Dendritic cell treated with granulocyte-macrophage colony-stimulating factor and Interleukin-4, amounts not matched to agents 40 ng/mL and 50 ng/mL, for 4 days (primary cell): ENCODE measurements at regions not wholly inside any gene's neighbourhood (a gene's known extent, or its start where the extent isn't known, plus 50 kb on each side); places are given as distances from the start of the nearest gene placed in this dataset.

Source experiments
- H3K27ac Mint-ChIP-seq: one replicate; pipeline ENCODE4 v1.8.0; 2022; ENCODE audit warnings: mild to moderate bottlenecking, mixed read lengths
- H3K27me3 Mint-ChIP-seq: one replicate; pipeline ENCODE4 v1.8.0; 2022; ENCODE audit warnings: mild to moderate bottlenecking, mixed read lengths
- H3K36me3 Mint-ChIP-seq: one replicate; pipeline ENCODE4 v1.8.0; 2022; ENCODE audit warnings: low read depth, mixed read lengths
- H3K4me1 Mint-ChIP-seq: one replicate; pipeline ENCODE4 v1.8.0; 2022; ENCODE audit warnings: low read depth, mixed read lengths
- H3K4me3 Mint-ChIP-seq: one replicate; pipeline ENCODE4 v1.8.0; 2022; ENCODE audit warnings: mild to moderate bottlenecking, moderate library complexity, mixed read lengths
- H3K9me3 Mint-ChIP-seq: one replicate; pipeline ENCODE4 v1.8.0; 2022; ENCODE audit warnings: mixed read lengths
- intact Hi-C: fragments of 100-400 bp; cut with micrococcal nuclease; formaldehyde crosslinking; loops from one replicate; pipeline ENCODE4 v1.15.0; 2022

- no peak overlapping the region for H3K4me3 Mint-ChIP-seq
- H3K36me3 Mint-ChIP-seq = no peaks in the 10 kb centered on the region
- H3K9me3 Mint-ChIP-seq = peaks cover 8% of the 10 kb centered on the region
- H3K4me1 Mint-ChIP-seq = no peaks in the 10 kb centered on the region
- intact Hi-C loops = no loop called here
- H3K27me3 Mint-ChIP-seq = no peaks in the 10 kb centered on the region
- no peak overlapping the region for H3K27ac Mint-ChIP-seq
Observed at GRCh38 chr5:93331241-93331640, 249.8 kb downstream of the NR2F1-AS1 start.

DNA sequence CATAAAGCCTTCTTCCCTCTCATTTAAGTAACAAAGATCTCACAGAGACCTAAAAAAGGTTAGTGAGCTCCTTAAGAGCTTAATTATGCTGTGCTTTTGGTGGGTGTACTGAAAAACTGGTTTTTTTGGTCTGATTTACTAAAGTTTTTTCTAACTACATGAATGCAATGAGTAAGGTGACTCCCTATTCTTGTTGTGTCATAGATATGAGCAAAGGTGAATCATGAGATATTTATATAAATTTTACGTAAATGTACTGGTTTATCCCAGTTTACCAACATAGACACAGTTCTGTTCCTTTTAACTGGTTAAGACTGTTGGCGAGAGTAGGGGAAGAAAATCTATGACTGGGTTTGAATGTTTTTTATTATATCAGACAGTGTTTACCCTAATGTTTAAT is 250.5 kb downstream of the NR2F1-AS1 start:
- Mint-ChIP-seq H3K36me3 (no peaks in the 10 kb centered on the region), H3K27me3 (no peaks in the 10 kb centered on the region)
- intact Hi-C loops = no loop called here

DNA sequence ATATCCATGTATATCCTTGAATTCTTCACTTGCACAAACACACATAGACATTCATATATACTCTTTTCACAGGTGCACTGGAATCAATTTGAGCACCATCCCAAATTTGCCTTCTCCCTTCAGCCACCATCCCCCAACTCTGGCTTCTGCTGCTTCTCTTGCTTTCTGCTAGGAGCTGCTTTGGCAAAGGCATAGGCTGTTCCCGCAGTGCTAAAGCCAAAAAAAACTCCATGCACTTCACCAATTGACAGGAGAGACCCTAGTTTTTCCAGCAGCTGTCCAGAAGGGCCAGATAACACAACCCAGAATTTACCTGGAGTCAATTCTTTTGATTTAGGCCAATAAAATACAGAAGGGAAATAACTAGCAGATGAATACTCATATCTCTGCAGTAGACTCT is 251.3 kb downstream of the NR2F1-AS1 start:
- intact Hi-C loops = no loop called here
- no peaks in the 10 kb centered on the region for H3K4me1 Mint-ChIP-seq
- no peaks in the 10 kb centered on the region for H3K27me3 Mint-ChIP-seq
- H3K27ac Mint-ChIP-seq = no peak overlapping the region
- no peaks in the 10 kb centered on the region for H3K36me3 Mint-ChIP-seq
- H3K9me3 Mint-ChIP-seq = peaks cover 8% of the 10 kb centered on the region
- no peak overlapping the region for H3K4me3 Mint-ChIP-seq

More for the DNA sequence above, 250.5 kb downstream of the NR2F1-AS1 start:
- no peak overlapping the region for H3K27ac Mint-ChIP-seq
- peaks cover 8% of the 10 kb centered on the region for H3K9me3 Mint-ChIP-seq
- no peak overlapping the region for H3K4me3 Mint-ChIP-seq
- no peaks in the 10 kb centered on the region for H3K4me1 Mint-ChIP-seq

- no peaks in the 10 kb centered on the region for H3K4me1 Mint-ChIP-seq
- H3K36me3 Mint-ChIP-seq = no peaks in the 10 kb centered on the region
- no peak overlapping the region for H3K4me3 Mint-ChIP-seq
- H3K27me3 Mint-ChIP-seq = no peaks in the 10 kb centered on the region
- peaks cover 8% of the 10 kb centered on the region for H3K9me3 Mint-ChIP-seq
- H3K27ac Mint-ChIP-seq = no peak overlapping the region
- intact Hi-C loops = no loop called here
Observed at GRCh38 chr5:93328833-93329232, 252.2 kb downstream of the NR2F1-AS1 start.

DNA sequence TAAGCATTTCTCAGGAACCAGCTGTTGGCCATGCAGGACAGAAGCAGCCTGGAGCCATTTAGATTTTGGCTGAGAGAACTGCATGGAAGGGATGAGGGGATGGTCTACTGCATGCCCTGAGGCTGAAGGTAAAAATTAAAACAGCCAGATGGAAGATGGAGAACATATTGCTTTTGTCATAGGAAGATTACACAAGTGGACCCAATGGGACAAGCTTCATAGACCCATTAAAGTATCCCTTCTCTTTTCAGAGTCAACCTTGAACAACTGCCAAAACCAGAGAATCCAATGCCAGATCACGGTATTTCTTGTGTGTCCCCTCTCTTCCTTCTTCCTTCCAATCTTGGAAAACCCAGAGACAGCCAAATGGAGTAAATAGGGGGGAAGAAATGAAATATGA is 253.4 kb downstream of the NR2F1-AS1 start:
- H3K9me3 Mint-ChIP-seq = peaks cover 8% of the 10 kb centered on the region
- no peaks in the 10 kb centered on the region for H3K27me3 Mint-ChIP-seq
- no peaks in the 10 kb centered on the region for H3K4me1 Mint-ChIP-seq
- H3K4me3 Mint-ChIP-seq = no peak overlapping the region
- no peaks in the 10 kb centered on the region for H3K36me3 Mint-ChIP-seq
- intact Hi-C loops = no loop called here
- H3K27ac Mint-ChIP-seq = no peak overlapping the region

DNA sequence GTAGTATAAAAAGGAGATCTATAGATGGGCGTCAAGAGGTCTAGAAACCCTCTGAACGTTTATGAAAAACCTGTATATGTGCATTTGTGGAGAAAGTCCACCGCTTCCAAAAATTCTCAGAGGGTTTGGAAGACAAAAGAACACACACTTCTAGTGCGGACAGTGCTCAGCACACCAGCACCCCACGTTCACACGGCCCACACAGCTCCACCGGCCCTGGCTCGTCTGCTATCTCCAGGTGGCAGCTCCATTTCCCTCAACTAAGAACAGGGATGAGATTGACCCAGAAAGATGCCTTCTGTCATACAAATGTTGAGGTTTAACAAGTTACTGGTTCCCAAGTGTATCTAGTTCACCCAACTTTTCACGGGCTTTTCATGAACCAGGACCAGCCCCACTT is 255.1 kb downstream of the NR2F1-AS1 start:
- intact Hi-C loops = no loop called here
- no peak overlapping the region for H3K4me3 Mint-ChIP-seq
- H3K36me3 Mint-ChIP-seq = no peaks in the 10 kb centered on the region

DNA sequence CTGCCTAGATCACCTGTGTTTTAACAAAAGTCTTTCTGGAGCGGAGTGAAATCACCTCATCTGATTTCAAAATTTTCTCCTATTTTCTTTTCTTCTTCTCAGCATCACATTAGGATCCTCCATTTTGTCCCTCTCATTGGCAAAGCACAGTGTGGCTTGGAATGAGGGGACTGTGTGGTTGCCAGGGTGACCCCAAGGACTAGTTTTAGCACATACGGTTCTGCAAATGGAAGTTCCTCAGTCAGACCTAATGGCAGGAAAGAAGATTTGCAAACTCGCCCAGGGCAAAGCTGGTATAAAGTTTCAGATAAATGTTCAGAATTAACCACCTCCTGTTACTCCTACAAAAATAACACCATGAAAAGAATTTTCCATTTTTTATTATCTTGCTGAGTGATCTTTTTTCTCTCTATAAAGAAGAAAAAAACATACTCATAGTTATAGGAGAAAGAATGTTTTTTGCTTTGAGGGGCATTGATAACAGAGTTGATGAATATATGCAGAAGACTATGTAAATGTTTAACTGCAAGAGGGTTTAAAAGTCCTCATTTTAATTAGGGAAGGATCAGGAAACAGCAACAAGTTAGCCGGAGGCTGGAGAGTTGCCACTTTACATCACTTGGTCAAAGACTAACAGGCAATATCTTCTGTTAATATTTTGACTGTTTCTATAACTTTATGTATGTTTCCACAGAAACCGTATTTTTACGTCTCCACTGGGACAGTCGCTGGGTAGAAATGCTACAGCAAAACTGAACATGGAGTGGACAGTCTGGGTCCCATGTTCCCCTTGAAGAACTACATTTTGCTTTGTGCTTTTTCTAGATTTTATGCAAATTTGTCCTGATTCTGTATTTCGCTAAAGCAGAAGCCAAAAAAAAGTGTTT is 257.8 kb downstream of the NR2F1-AS1 start:
- no peaks in the 10 kb centered on the region for H3K36me3 Mint-ChIP-seq
- intact Hi-C loops = no loop called here
- peaks cover 12% of the 10 kb centered on the region for H3K9me3 Mint-ChIP-seq
- H3K4me3 Mint-ChIP-seq = no peak overlapping the region
- H3K27ac Mint-ChIP-seq = no peak overlapping the region
- no peaks in the 10 kb centered on the region for H3K27me3 Mint-ChIP-seq
- H3K4me1 Mint-ChIP-seq = no peaks in the 10 kb centered on the region

More for the DNA sequence above, 255.1 kb downstream of the NR2F1-AS1 start:
- H3K4me1 Mint-ChIP-seq = no peaks in the 10 kb centered on the region
- no peaks in the 10 kb centered on the region for H3K27me3 Mint-ChIP-seq
- H3K9me3 Mint-ChIP-seq = peaks cover 8% of the 10 kb centered on the region
- H3K27ac Mint-ChIP-seq = no peak overlapping the region

DNA sequence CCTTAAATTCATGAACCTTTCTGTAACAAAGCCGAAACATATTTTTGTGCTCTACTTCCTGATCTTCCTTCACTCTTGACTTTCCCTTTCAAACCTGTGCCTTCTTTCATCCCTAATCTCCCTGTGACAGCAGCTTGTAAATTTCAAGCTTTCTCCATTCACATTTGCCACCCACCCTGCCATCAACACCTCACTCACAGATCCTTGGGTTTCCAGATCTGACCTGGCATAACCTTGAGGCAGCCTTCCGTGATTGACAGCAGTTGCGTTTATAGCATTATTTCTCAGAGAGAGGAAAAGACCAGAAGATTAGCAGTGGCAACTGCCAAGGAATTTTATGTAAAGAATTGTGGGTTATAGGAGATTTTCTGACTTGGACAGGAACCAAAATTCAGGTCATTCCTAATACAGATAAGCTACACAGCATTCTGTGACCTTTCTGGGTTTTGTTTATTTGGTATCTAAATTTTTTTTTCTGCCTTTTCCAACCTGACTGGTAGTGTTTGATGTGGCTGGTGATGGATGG is 260.0 kb downstream of the NR2F1-AS1 start:
- H3K27ac Mint-ChIP-seq = no peak overlapping the region
- H3K9me3 Mint-ChIP-seq = peaks cover 15% of the 10 kb centered on the region
- no peak overlapping the region for H3K4me3 Mint-ChIP-seq
- H3K27me3 Mint-ChIP-seq = no peaks in the 10 kb centered on the region
- intact Hi-C loops = no loop called here
- H3K4me1 Mint-ChIP-seq = no peaks in the 10 kb centered on the region
- no peaks in the 10 kb centered on the region for H3K36me3 Mint-ChIP-seq

DNA sequence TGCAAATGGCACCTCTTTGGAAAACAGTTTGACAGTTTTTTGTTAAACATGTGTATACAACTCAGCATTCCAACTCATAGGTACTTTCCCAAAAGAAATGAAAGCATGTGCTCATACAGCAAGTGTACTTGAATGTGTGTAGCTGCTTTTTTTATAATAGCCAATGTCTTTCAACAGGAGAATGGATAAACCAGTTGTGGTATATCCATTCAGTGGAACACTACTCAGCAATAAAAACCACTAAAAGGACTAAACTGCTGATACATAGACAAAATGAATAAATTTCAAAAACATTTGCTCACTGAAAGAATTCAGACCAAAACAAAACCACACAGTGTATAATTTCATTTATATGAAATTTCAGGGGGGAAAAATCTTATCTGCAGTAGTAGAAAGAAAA is 267.3 kb downstream of the NR2F1-AS1 start:
- no peaks in the 10 kb centered on the region for H3K27me3 Mint-ChIP-seq
- H3K4me1 Mint-ChIP-seq = no peaks in the 10 kb centered on the region
- intact Hi-C loops = no loop called here
- no peak overlapping the region for H3K4me3 Mint-ChIP-seq
- no peak overlapping the region for H3K27ac Mint-ChIP-seq
- H3K36me3 Mint-ChIP-seq = no peaks in the 10 kb centered on the region
- peaks cover 26% of the 10 kb centered on the region for H3K9me3 Mint-ChIP-seq

GRCh38 chr5:93311881-93312280 is 269.1 kb downstream of the NR2F1-AS1 start:
- intact Hi-C loops = no loop called here
- H3K9me3 Mint-ChIP-seq = peaks cover 19% of the 10 kb centered on the region
- H3K27me3 Mint-ChIP-seq = no peaks in the 10 kb centered on the region
- no peaks in the 10 kb centered on the region for H3K4me1 Mint-ChIP-seq
- no peaks in the 10 kb centered on the region for H3K36me3 Mint-ChIP-seq
- no peak overlapping the region for H3K27ac Mint-ChIP-seq
- H3K4me3 Mint-ChIP-seq = no peak overlapping the region

- intact Hi-C loops = no loop called here
- no peaks in the 10 kb centered on the region for H3K4me1 Mint-ChIP-seq
Observed at GRCh38 chr5:93307557-93307956, 273.5 kb downstream of the NR2F1-AS1 start.

GRCh38 chr5:93305984-93306383 is 275.0 kb downstream of the NR2F1-AS1 start:
- H3K4me3 Mint-ChIP-seq = no peak overlapping the region
- no peaks in the 10 kb centered on the region for H3K4me1 Mint-ChIP-seq
- intact Hi-C loops = no loop called here
- H3K27me3 Mint-ChIP-seq = no peaks in the 10 kb centered on the region
- no peaks in the 10 kb centered on the region for H3K36me3 Mint-ChIP-seq
- H3K9me3 Mint-ChIP-seq = peaks cover 6% of the 10 kb centered on the region
- H3K27ac Mint-ChIP-seq = no peak overlapping the region

More at GRCh38 chr5:93307557-93307956, 273.5 kb downstream of the NR2F1-AS1 start:
- peaks cover 15% of the 10 kb centered on the region for H3K9me3 Mint-ChIP-seq
- H3K27me3 Mint-ChIP-seq = no peaks in the 10 kb centered on the region
- H3K4me3 Mint-ChIP-seq = no peak overlapping the region
- no peak overlapping the region for H3K27ac Mint-ChIP-seq
- no peaks in the 10 kb centered on the region for H3K36me3 Mint-ChIP-seq

DNA sequence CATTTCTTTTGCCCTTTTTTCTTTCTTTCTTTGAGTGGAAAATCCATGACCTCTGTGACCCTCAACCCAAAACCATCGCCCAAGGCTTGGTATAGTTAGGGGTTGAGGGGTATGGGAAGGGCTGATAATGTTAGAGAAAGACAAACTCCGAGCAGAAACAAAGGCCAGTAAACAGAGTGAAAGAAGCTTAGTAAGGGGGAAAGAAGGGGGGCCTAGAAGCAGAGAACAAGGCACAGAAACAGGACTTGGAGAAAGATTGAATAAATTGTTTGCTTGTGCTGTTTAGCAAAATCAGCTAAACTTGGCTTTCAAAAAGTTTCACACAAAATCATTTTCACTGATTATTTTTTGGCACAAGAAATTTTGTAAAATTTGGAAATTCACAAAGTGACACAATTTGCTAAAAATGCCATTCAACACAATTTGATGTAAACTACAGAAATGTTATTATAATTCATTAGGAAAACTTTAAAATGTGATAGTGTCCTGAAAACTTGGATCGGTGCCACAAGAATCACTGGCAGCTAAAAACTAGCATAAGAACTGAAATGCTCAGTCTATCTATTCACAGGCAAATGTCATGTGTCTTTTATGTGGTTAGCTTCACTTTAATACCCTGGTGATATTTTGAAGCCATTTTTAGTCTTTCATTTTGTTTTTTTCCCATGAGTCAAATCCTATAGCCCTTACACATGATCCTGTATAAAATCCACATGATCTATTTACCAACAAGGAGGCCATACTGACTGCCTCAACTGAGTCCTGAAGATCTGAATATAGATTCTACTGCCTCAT is 276.4 kb downstream of the NR2F1-AS1 start:
- Mint-ChIP-seq H3K36me3 (no peaks in the 10 kb centered on the region), H3K4me1 (no peaks in the 10 kb centered on the region), H3K27me3 (no peaks in the 10 kb centered on the region), H3K27ac (no peak overlapping the region), H3K9me3 (no peaks in the 10 kb centered on the region), H3K4me3 (no peak overlapping the region)
- intact Hi-C loops = no loop called here

GRCh38 chr5:93303291-93303691 is 277.7 kb downstream of the NR2F1-AS1 start:
- H3K4me3 Mint-ChIP-seq = no peak overlapping the region
- H3K9me3 Mint-ChIP-seq = no peaks in the 10 kb centered on the region
- H3K27me3 Mint-ChIP-seq = no peaks in the 10 kb centered on the region

More at GRCh38 chr5:93303291-93303691, 277.7 kb downstream of the NR2F1-AS1 start:
- Mint-ChIP-seq H3K4me1 (no peaks in the 10 kb centered on the region), H3K27ac (no peak overlapping the region), H3K36me3 (no peaks in the 10 kb centered on the region)
- intact Hi-C loops = no loop called here
